ENCODE measurements at regions not wholly inside any gene's neighbourhood (a gene's known extent, or its start where the extent isn't known, plus 50 kb on each side); places are given as distances from the start of the nearest gene placed in this dataset.

GRCh38 chrX:39409246-39409917 is 608.1 kb downstream of the MID1IP1 start:
- TF ChIP-seq MAX (IDR thresholded peaks at IDR 0.05) (no peak), CREB1 (IDR thresholded peaks at IDR 0.05; ENCODE audit: low read depth) (no peak), TCF12 (IDR thresholded peaks at IDR 0.05; ENCODE audit: low read depth) (no peak), REST (IDR thresholded peaks at IDR 0.05; ENCODE audit: low read depth) (no peak), TAF1 (IDR thresholded peaks at IDR 0.05; ENCODE audit: low read depth) (no peak), NFIC (IDR thresholded peaks at IDR 0.05) (no peak), CEBPB (IDR thresholded peaks at IDR 0.05) (no peak), EGR1 (IDR thresholded peaks at IDR 0.05) (no peak), FOXM1 (IDR thresholded peaks at IDR 0.05; ENCODE audit: borderline replicate concordance, low read depth) (no peak), RAD21 (IDR thresholded peaks at IDR 0.05; ENCODE audit: low read depth) (no peak), EP300 (IDR thresholded peaks at IDR 0.05; ENCODE audit: borderline replicate concordance) (no peak), ZBTB7A (IDR thresholded peaks at IDR 0.05; ENCODE audit: low read depth) (no peak), TEAD4 (IDR thresholded peaks at IDR 0.05) (no peak)

GRCh38 chrX:39414290-39414854 is 613.1 kb downstream of the MID1IP1 start:
- TF ChIP-seq EP300 (IDR thresholded peaks at IDR 0.05; ENCODE audit: borderline replicate concordance) (no peak), CREB1 (IDR thresholded peaks at IDR 0.05; ENCODE audit: low read depth) (no peak), CEBPB (IDR thresholded peaks at IDR 0.05) (no peak), TEAD4 (IDR thresholded peaks at IDR 0.05) (no peak), YY1 (IDR thresholded peaks at IDR 0.05; ENCODE audit: low read depth) (no peak), USF1 (IDR thresholded peaks at IDR 0.05) (no peak), RAD21 (IDR thresholded peaks at IDR 0.05; ENCODE audit: low read depth) (no peak), TCF12 (IDR thresholded peaks at IDR 0.05; ENCODE audit: low read depth) (no peak), EGR1 (IDR thresholded peaks at IDR 0.05) (no peak), FOXM1 (IDR thresholded peaks at IDR 0.05; ENCODE audit: borderline replicate concordance, low read depth) (no peak), MAX (IDR thresholded peaks at IDR 0.05) (no peak)

GRCh38 chrX:39416547-39417260 is 615.4 kb downstream of the MID1IP1 start:
- TF ChIP-seq USF1 (IDR thresholded peaks at IDR 0.05) (no peak), ZBTB7A (IDR thresholded peaks at IDR 0.05; ENCODE audit: low read depth) (no peak), EGR1 (IDR thresholded peaks at IDR 0.05) (no peak), MAX (IDR thresholded peaks at IDR 0.05) (no peak), RAD21 (IDR thresholded peaks at IDR 0.05; ENCODE audit: low read depth) (no peak), TCF12 (IDR thresholded peaks at IDR 0.05; ENCODE audit: low read depth) (no peak), FOXM1 (IDR thresholded peaks at IDR 0.05; ENCODE audit: borderline replicate concordance, low read depth) (no peak), REST (IDR thresholded peaks at IDR 0.05; ENCODE audit: low read depth) (no peak), EP300 (IDR thresholded peaks at IDR 0.05; ENCODE audit: borderline replicate concordance) (no peak)

GRCh38 chrX:39418254-39418704 is 617.0 kb downstream of the MID1IP1 start:
- TF ChIP-seq USF1 (IDR thresholded peaks at IDR 0.05) (no peak), YY1 (IDR thresholded peaks at IDR 0.05; ENCODE audit: low read depth) (no peak), ZBTB7A (IDR thresholded peaks at IDR 0.05; ENCODE audit: low read depth) (no peak), CREB1 (IDR thresholded peaks at IDR 0.05; ENCODE audit: low read depth) (no peak), TCF12 (IDR thresholded peaks at IDR 0.05; ENCODE audit: low read depth) (no peak), REST (IDR thresholded peaks at IDR 0.05; ENCODE audit: low read depth) (no peak), TEAD4 (IDR thresholded peaks at IDR 0.05) (no peak), EP300 (IDR thresholded peaks at IDR 0.05; ENCODE audit: borderline replicate concordance) (no peak)

Measured in Ishikawa (cell line).